ENCODE measurements at regions not wholly inside any gene's neighbourhood (a gene's known extent, or its start where the extent isn't known, plus 50 kb on each side); places are given as distances from the start of the nearest gene placed in this dataset.

DNA sequence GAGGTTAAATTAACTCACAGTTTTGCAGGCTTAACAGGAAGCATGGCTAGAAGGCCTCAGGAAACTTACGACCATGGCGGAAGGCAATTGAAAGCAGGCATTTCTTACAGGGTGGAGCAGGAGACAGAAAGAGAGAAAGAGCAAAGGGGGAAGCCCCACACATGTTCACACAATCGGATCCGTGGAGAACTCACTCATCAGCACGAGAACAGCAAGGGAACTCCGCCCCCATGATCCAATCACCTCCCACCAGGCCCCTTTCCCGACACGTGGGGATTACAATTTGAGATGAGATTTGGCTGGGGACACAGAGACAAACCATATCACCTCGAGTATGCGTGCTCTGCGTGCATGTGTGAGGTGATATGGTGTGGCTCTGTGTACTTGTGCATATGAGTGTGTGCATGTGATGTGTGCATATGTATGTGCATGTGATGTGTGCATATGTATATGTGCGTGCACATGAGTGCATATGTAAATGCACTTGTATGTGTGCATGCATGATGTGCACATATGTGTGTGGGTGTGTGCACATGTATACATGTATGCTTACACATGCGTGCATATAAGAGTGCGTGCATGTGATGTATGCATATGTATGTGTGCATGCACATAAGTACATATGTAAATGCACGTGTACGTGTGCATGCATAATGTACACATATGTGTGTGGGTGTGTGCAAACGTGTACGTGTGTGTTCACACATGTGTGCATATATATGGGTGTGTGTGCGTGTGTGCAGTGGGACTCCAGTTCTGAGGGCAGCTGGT, 108.7 kb upstream of the HDAC4 start (continued):
- TF ChIP-seq ZBED1 (IDR thresholded peaks at IDR 0.05; ENCODE audit: borderline replicate concordance) (no peak), MYB (IDR thresholded peaks at IDR 0.05; ENCODE audit: borderline replicate concordance, low read depth, low read length) (no peak), KAT2A (conservative IDR thresholded peaks at IDR 0.05; ENCODE audit: control insufficient read depth, low read depth, low read length) (no peak), MTA3 (IDR thresholded peaks at IDR 0.05; ENCODE audit: borderline replicate concordance, low read length) (no peak), SREBF1 (IDR thresholded peaks at IDR 0.05; ENCODE audit: low read length) (no peak)

GRCh38 chr2:239508261-239508660, 107.4 kb upstream of the HDAC4 start:
- no peak overlapping the region for H3K27ac ChIP-seq (ENCODE audit: control insufficient read depth, insufficient read depth)
- no peak overlapping the region for H3K9ac ChIP-seq (ENCODE audit: control insufficient read depth, insufficient read depth, low read length)
- FAIRE-seq (no peak), DNase-seq (ENCODE audit: low read depth, low spot score) (no peak), ATAC-seq (no peak)
- no peaks in the 10 kb centered on the region for H3K9me3 ChIP-seq (replicated peaks; ENCODE audit: control insufficient read depth, insufficient read depth, low read length)
- H3K36me3 ChIP-seq (ENCODE audit: control insufficient read depth in 2 of 2, insufficient read depth in 2 of 2, low read length in 1 of 2), result no peaks in the 10 kb centered on the region
- BruUV-seq (replicated peaks), result no TSS peak
- SMC1A ChIA-PET (ENCODE audit: uncharacterized antibody, unreplicated experiment), result no interaction called here
- no peak overlapping the region for H2AFZ ChIP-seq (ENCODE audit: control insufficient read depth, low read depth, low read length)
- RAD21 ChIA-PET (ENCODE audit: unreplicated experiment), result no interaction called here
- WGBS (ENCODE audit: insufficient coverage, insufficient replicate concordance, low lambda C conversion rate, missing lambda C conversion rate), result 54% methylated on average over 6 of the region's 6 CpGs
- H3K4me1 ChIP-seq (ENCODE audit: control insufficient read depth, insufficient read depth, low read length), result no peaks in the 10 kb centered on the region
- intact Hi-C loops (cut with micrococcal nuclease; ENCODE audit: unreplicated experiment), result no loop called here
- POLR2A ChIA-PET, result no interaction called here
- H3K27me3 ChIP-seq (replicated peaks in 1 of 2; ENCODE audit: control insufficient read depth in 2 of 2, insufficient read depth in 2 of 2, low read length in 1 of 2), result no peaks in the 10 kb centered on the region
- no peak overlapping the region for H3K4me3 ChIP-seq
- in situ Hi-C loops (cut with MboI), result no loop called here
- CTCF ChIA-PET, result no interaction called here
- TF ChIP-seq ATF7 (IDR thresholded peaks at IDR 0.05; ENCODE audit: low read depth) (no peak), ZNF384 (IDR thresholded peaks at IDR 0.05; ENCODE audit: borderline replicate concordance, low read depth, low read length) (no peak)
- no peaks in the 10 kb centered on the region for H4K20me1 ChIP-seq (ENCODE audit: control insufficient read depth, insufficient read depth)
- H3K79me2 ChIP-seq (ENCODE audit: control insufficient read depth, insufficient read depth, low read length), result no peaks in the 10 kb centered on the region
- no peak overlapping the region for H3K4me2 ChIP-seq (ENCODE audit: control insufficient read depth, insufficient read depth)

Measured in GM12878 (cell line).